ENCODE measurements at regions not wholly inside any gene's neighbourhood (a gene's known extent, or its start where the extent isn't known, plus 50 kb on each side); places are given as distances from the start of the nearest gene placed in this dataset.
A peak's percentile ranks its signal among the peaks of the same experiment; 100 is the strongest.

GRCh38 chr5:60401526-60401925 is 298.4 kb downstream of the DEPDC1B start:
- Histone ChIP-seq H3K27me3 (ENCODE audit: control insufficient read depth, insufficient read depth, low read length) (no peaks in the 10 kb centered on the region), H3K36me3 (ENCODE audit: control insufficient read depth, insufficient read depth, low read length) (no peaks in the 10 kb centered on the region), H3K9me3 (ENCODE audit: control insufficient read depth, insufficient read depth, low read depth, low read length) (no peaks in the 10 kb centered on the region), H4K20me1 (ENCODE audit: control insufficient read depth, extremely low read depth, insufficient read depth, low read length) (no peaks in the 10 kb centered on the region), H3K4me1 (ENCODE audit: control insufficient read depth, extremely low read depth, insufficient read depth, low read length) (no peaks in the 10 kb centered on the region), H3K4me3 (replicated peaks in 1 of 4; ENCODE audit: control extremely low read depth in 1 of 4, insufficient read depth in 1 of 4, low read depth in 3 of 4, low read length in 4 of 4) (no peak overlapping the region), H2AFZ (ENCODE audit: low read length) (no peak overlapping the region), H3K79me2 (ENCODE audit: control insufficient read depth, insufficient read depth, low read length) (no peaks in the 10 kb centered on the region), H3K9ac (ENCODE audit: insufficient read depth, low read length) (no peak overlapping the region), H3K27ac (ENCODE audit: insufficient read depth, low read length) (no peak overlapping the region), H3K4me2 (ENCODE audit: extremely low read depth, insufficient read depth, low read length) (no peak overlapping the region)
- no peak for TF ChIP-seq CTCF (conservative IDR thresholded peaks at IDR 0.05 in 1 of 2, IDR thresholded peaks at IDR 0.05 in 1 of 2; ENCODE audit: low read depth in 1 of 2, low read length in 2 of 2)
- TF ChIP-seq EZH2 (IDR thresholded peaks at IDR 0.05; ENCODE audit: low read length, missing control alignments) = no peak
- no peak for DNase-seq (ENCODE audit: low read depth in 2 of 2)

- no peak for DNase-seq (ENCODE audit: low read depth in 2 of 2)
- TF ChIP-seq CTCF (conservative IDR thresholded peaks at IDR 0.05 in 1 of 2, IDR thresholded peaks at IDR 0.05 in 1 of 2; ENCODE audit: low read depth in 1 of 2, low read length in 2 of 2) (no peak), EZH2 (IDR thresholded peaks at IDR 0.05; ENCODE audit: low read length, missing control alignments) (no peak)
These were observed 300.5 kb downstream of the DEPDC1B start for GRCh38 chr5:60399507-60399906.

GRCh38 chr5:60395712-60396329 is 304.1 kb downstream of the DEPDC1B start:
- Histone ChIP-seq H3K9me3 (ENCODE audit: control insufficient read depth, insufficient read depth, low read depth, low read length) (no peaks in the 10 kb centered on the region), H3K27ac (ENCODE audit: insufficient read depth, low read length) (no peak overlapping the region), H3K4me3 (replicated peaks in 1 of 4; ENCODE audit: control extremely low read depth in 1 of 4, insufficient read depth in 1 of 4, low read depth in 3 of 4, low read length in 4 of 4) (no peak overlapping the region), H3K9ac (ENCODE audit: insufficient read depth, low read length) (no peak overlapping the region), H3K4me2 (ENCODE audit: extremely low read depth, insufficient read depth, low read length) (no peak overlapping the region), H3K36me3 (ENCODE audit: control insufficient read depth, insufficient read depth, low read length) (no peaks in the 10 kb centered on the region), H2AFZ (ENCODE audit: low read length) (no peak overlapping the region), H3K4me1 (ENCODE audit: control insufficient read depth, extremely low read depth, insufficient read depth, low read length) (no peaks in the 10 kb centered on the region), H3K27me3 (ENCODE audit: control insufficient read depth, insufficient read depth, low read length) (no peaks in the 10 kb centered on the region), H4K20me1 (ENCODE audit: control insufficient read depth, extremely low read depth, insufficient read depth, low read length) (no peaks in the 10 kb centered on the region), H3K79me2 (ENCODE audit: control insufficient read depth, insufficient read depth, low read length) (no peaks in the 10 kb centered on the region)
- TF ChIP-seq CTCF (conservative IDR thresholded peaks at IDR 0.05 in 1 of 2, IDR thresholded peaks at IDR 0.05 in 1 of 2; ENCODE audit: low read depth in 1 of 2, low read length in 2 of 2) = peak in 1 of 2 donors; percentile 7
- TF ChIP-seq EZH2 (IDR thresholded peaks at IDR 0.05; ENCODE audit: low read length, missing control alignments) = no peak
- DNase-seq (ENCODE audit: low read depth in 2 of 2) = no peak

More at GRCh38 chr5:60399507-60399906, 300.5 kb downstream of the DEPDC1B start:
- H3K4me2 ChIP-seq (ENCODE audit: extremely low read depth, insufficient read depth, low read length) = no peak overlapping the region
- no peak overlapping the region for H3K27ac ChIP-seq (ENCODE audit: insufficient read depth, low read length)
- no peak overlapping the region for H3K9ac ChIP-seq (ENCODE audit: insufficient read depth, low read length)
- no peaks in the 10 kb centered on the region for H3K4me1 ChIP-seq (ENCODE audit: control insufficient read depth, extremely low read depth, insufficient read depth, low read length)
- no peak overlapping the region for H3K4me3 ChIP-seq (replicated peaks in 1 of 4; ENCODE audit: control extremely low read depth in 1 of 4, insufficient read depth in 1 of 4, low read depth in 3 of 4, low read length in 4 of 4)
- no peaks in the 10 kb centered on the region for H3K79me2 ChIP-seq (ENCODE audit: control insufficient read depth, insufficient read depth, low read length)
- H4K20me1 ChIP-seq (ENCODE audit: control insufficient read depth, extremely low read depth, insufficient read depth, low read length) = no peaks in the 10 kb centered on the region
- no peak overlapping the region for H2AFZ ChIP-seq (ENCODE audit: low read length)
- no peaks in the 10 kb centered on the region for H3K36me3 ChIP-seq (ENCODE audit: control insufficient read depth, insufficient read depth, low read length)
- H3K9me3 ChIP-seq (ENCODE audit: control insufficient read depth, insufficient read depth, low read depth, low read length) = no peaks in the 10 kb centered on the region
- H3K27me3 ChIP-seq (ENCODE audit: control insufficient read depth, insufficient read depth, low read length) = no peaks in the 10 kb centered on the region
